Endothelial cell of umbilical vein (primary cell): ENCODE measurements at regions not wholly inside any gene's neighbourhood (a gene's known extent, or its start where the extent isn't known, plus 50 kb on each side); places are given as distances from the start of the nearest gene placed in this dataset.

Source experiments
- BruUV-seq: library from RNA; stranded (reverse); fragments of 400-500 nt; replicated peaks from 2 replicates; lab custom pipeline; 2021; lab: Mats Ljungman, UMichigan
- CTCF ChIA-PET: fragments of 300-600, 350-600 bp; sonication (Branson Sonifier 250); formaldehyde crosslinking; loops from one replicate; lab custom pipeline; 2021; ENCODE audit warnings: antibody characterized with exemption, inconsistent platforms; lab: Charles Lee
- POLR2A ChIA-PET: fragments of 300-600, 350-600 bp; sonication (Branson Sonifier 250); formaldehyde crosslinking; loops from one replicate; lab custom pipeline; 2021; ENCODE audit warnings: antibody characterized with exemption, inconsistent platforms; lab: Charles Lee
- DNase-seq: peaks from one replicate; pipeline ENCODE4 v3.0.0-alpha.2; 2011; ENCODE audit warnings: low read depth, low spot score
- FAIRE-seq: peaks from 2 replicates; lab custom pipeline; 2011; peaks lifted over from hg19 to GRCh38; lab: Jason Lieb, UNC
- H2AFZ ChIP-seq: 2 replicates; pipeline ENCODE4 v1.6.0; 2012; ENCODE audit warnings: low read depth, low read length, control low read depth, inconsistent platforms
- H3K27ac ChIP-seq: 2 replicates; pipeline ENCODE4 v1.5.1; 2011; ENCODE audit warnings: low read depth, mild to moderate bottlenecking, control low read depth, low read length, moderate library complexity; ENCODE audit not compliant: insufficient read depth
- H3K27me3 ChIP-seq, 2 experiments: 2 replicates each; pipeline versions ENCODE4 v1.6.0 to v1.6.1; 2011; ENCODE audit warnings: low read length in 2 of 2, mixed read lengths in 1 of 2; ENCODE audit not compliant: control insufficient read depth in 2 of 2, insufficient read depth in 2 of 2
- H3K36me3 ChIP-seq, 2 experiments: 2 replicates in 1 of 2; 3 replicates in 1 of 2; pipeline ENCODE4 v1.5.1; 2011; ENCODE audit warnings: low read length in 2 of 2, mild to moderate bottlenecking in 1 of 2, moderate library complexity in 1 of 2; ENCODE audit not compliant: control insufficient read depth in 2 of 2, insufficient read depth in 2 of 2; ENCODE audit errors: extremely low read depth in 1 of 2
- H3K4me1 ChIP-seq: 3 replicates; pipeline ENCODE4 v1.5.1; 2011; ENCODE audit warnings: mild to moderate bottlenecking, low read length; ENCODE audit not compliant: control insufficient read depth, insufficient read depth; ENCODE audit errors: extremely low read depth
- H3K4me2 ChIP-seq: 2 replicates; pipeline ENCODE4 v1.6.1; 2011; ENCODE audit warnings: low read length, control low read depth, mixed read lengths; ENCODE audit not compliant: insufficient read depth
- H3K4me3 ChIP-seq, 3 experiments: fragments of 200-600 bp in 1 of 3; sonication (generic), shearing (Covaris generic) in 1 of 3; replicated peaks in 1 of 3; 2 replicates each; pipeline ENCODE4 v1.5.1; 2011 to 2016; ENCODE audit warnings: control low read depth in 3 of 3, low read length in 3 of 3, mild to moderate bottlenecking in 2 of 3, inconsistent platforms in 1 of 3, low read depth in 1 of 3, moderate library complexity in 1 of 3; ENCODE audit not compliant: insufficient read depth in 1 of 3
- H3K79me2 ChIP-seq: 2 replicates; pipeline ENCODE4 v1.6.0; 2012; ENCODE audit warnings: low read length, inconsistent platforms; ENCODE audit not compliant: control insufficient read depth, insufficient read depth
- H3K9ac ChIP-seq: replicated peaks from 2 replicates; pipeline ENCODE3; 2011; ENCODE audit warnings: low read length, control low read depth; ENCODE audit not compliant: insufficient read depth; ENCODE audit errors: extremely low read depth
- H3K9me1 ChIP-seq: replicated peaks from 3 replicates; pipeline ENCODE4 v1.6.0; 2011; ENCODE audit warnings: mild to moderate bottlenecking, low read length; ENCODE audit not compliant: control insufficient read depth, insufficient read depth; ENCODE audit errors: extremely low read depth
- H3K9me3 ChIP-seq: replicated peaks from 2 replicates; pipeline ENCODE4 v1.5.1; 2012; ENCODE audit warnings: low read length, inconsistent platforms; ENCODE audit not compliant: control insufficient read depth, insufficient read depth
- H4K20me1 ChIP-seq: replicated peaks from 2 replicates; pipeline ENCODE3; 2011; ENCODE audit warnings: mild to moderate bottlenecking, low read length; ENCODE audit not compliant: control insufficient read depth, insufficient read depth; ENCODE audit errors: extremely low read depth
- EZH2 ChIP-seq: IDR thresholded peaks from 2 replicates; pipeline ENCODE4 v1.6.1; 2012; ENCODE audit warnings: borderline replicate concordance, low read depth, mild to moderate bottlenecking, moderate library complexity, low read length, inconsistent platforms; ENCODE audit not compliant: severe bottlenecking
- FOS ChIP-seq: IDR thresholded peaks from 2 replicates; pipeline ENCODE4 v1.6.1; 2011; ENCODE audit warnings: mild to moderate bottlenecking, low read length, moderate library complexity, borderline replicate concordance; ENCODE audit not compliant: insufficient read depth
- GATA2 ChIP-seq: IDR thresholded peaks from 2 replicates; pipeline ENCODE4 v1.7.0; 2011; ENCODE audit warnings: low read depth, mild to moderate bottlenecking, moderate library complexity, mixed read lengths, low read length; ENCODE audit not compliant: insufficient read length, insufficient read depth
- JUN ChIP-seq: IDR thresholded peaks from 2 replicates; pipeline ENCODE4 v1.6.1; 2011; ENCODE audit warnings: borderline replicate concordance, low read depth; ENCODE audit not compliant: insufficient read length, insufficient read depth
- POLR2A ChIP-seq: IDR thresholded peaks from 2 replicates; pipeline ENCODE4 v1.6.1; 2012; ENCODE audit warnings: low read depth, mild to moderate bottlenecking, control low read depth, low read length
- dilution Hi-C: fragments of 300-500 bp; cut with MboI; formaldehyde crosslinking; loops from one replicate; pipeline ENCODE4 v1.15.0; 2019; ENCODE audit warnings: low sequenced_read_pairs; ENCODE audit not compliant: extremely low pct_ligation_motif_present
- intact Hi-C: fragments of 100-400 bp; cut with micrococcal nuclease; formaldehyde crosslinking; loops from one replicate; pipeline ENCODE4 v1.10.0; 2022
- TF ChIP-seq, protein P1 (sequence below), 2 donors: IDR thresholded peaks; 1 replicate in 1 of 2; 2 replicates in 1 of 2; pipeline ENCODE4 v1.5.1; 2011; ENCODE audit warnings: low read length in 2 of 2, mild to moderate bottlenecking in 2 of 2, moderate library complexity in 2 of 2, control low read depth in 1 of 2, inconsistent platforms in 1 of 2, low read depth in 1 of 2; ENCODE audit not compliant: insufficient read depth in 1 of 2; ENCODE audit errors: extremely low read depth in 1 of 2
- TF ChIP-seq, protein P2 (sequence below): IDR thresholded peaks from 2 replicates; pipeline ENCODE4 v1.6.1; 2011; ENCODE audit not compliant: insufficient read depth, insufficient read length

DNA sequence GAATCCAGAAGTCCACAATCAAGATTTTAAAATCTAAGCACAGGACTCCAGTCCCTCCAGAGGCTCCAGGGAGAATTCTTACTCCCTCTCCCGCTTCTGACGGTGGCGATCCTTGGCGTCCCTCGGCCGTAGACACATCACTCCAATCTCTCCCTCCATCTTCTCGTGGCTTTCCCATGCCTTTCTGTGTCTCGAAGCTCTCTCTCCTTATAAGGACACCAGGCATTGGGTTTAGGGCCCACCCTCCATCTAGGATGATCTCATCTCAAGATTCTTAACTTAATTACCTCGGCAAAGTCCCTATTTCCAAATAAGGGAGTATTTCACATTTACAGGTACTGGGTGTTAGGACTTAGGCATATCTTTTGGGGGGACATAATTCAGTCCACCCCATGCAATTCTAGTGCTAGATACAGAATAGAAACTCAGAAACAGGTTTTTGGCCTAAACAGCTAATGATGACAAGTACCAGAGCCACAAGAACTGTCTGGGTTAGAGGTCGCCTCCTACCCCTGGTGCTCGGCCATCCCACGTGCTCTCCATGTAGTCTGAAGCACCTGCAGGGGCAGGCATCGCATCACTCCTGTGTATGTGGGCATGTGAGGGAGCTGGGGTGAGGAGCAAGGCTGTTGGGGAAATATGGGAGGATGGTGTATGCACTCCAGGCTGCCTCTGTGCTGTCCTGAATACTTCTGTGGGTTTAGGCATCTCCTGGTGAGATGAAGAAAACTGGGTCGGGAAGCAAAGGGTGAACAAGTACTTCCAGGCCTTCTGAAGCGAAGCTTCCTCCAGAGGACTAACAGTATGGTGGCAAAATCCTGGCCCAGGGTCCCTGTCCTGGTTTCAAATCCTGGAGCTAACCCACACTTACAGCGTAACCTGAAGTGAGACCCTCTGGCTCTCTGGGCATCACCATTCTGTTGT, 298.3 kb upstream of the ZMIZ1 start:
- dilution Hi-C loops: no loop called here
- Histone ChIP-seq H4K20me1 (no peaks in the 10 kb centered on the region), H3K79me2 (no peaks in the 10 kb centered on the region), H3K9ac (no peak overlapping the region), H2AFZ (no peak overlapping the region), H3K9me3 (no peaks in the 10 kb centered on the region), H3K9me1 (no peaks in the 10 kb centered on the region), H3K27me3 (no peaks in the 10 kb centered on the region), H3K36me3 (no peaks in the 10 kb centered on the region), H3K4me3 (no peak overlapping the region), H3K27ac (no peak overlapping the region), H3K4me2 (no peak overlapping the region), H3K4me1 (no peaks in the 10 kb centered on the region)
- intact Hi-C loops: no loop called here
- no TSS peak for BruUV-seq
- CTCF ChIA-PET: no interaction called here
- FAIRE-seq (no peak), DNase-seq (no peak)
- TF ChIP-seq POLR2A: no peak
- TF ChIP-seq JUN: no peak
- TF ChIP-seq EZH2: no peak
- POLR2A ChIA-PET: no interaction called here

DNA sequence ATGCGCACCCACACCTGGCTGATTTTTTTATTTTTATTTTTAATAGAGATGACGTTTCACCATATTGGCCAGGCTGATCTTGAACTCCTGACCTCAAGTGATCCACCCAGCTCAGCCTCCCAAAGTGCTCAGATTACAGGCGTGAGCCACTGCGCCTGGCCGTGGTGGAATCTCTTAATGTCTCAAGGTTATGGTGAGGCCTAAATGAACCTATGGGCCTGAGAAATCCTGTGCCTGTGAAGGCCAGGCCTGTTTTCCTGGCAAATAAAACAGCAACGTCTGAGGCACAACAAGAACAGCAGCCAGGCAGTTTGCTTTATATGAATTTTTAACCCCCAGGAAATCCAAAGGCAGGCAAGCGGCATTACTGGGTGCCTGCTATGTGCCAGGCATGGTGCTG, 297.5 kb upstream of the ZMIZ1 start:
- FAIRE-seq (no peak), DNase-seq (no peak)
- Histone ChIP-seq H3K79me2 (no peaks in the 10 kb centered on the region), H3K27ac (no peak overlapping the region), H3K27me3 (no peaks in the 10 kb centered on the region), H3K4me2 (no peak overlapping the region), H3K4me1 (no peaks in the 10 kb centered on the region), H3K9me3 (no peaks in the 10 kb centered on the region), H2AFZ (no peak overlapping the region), H3K4me3 (no peak overlapping the region), H3K9ac (no peak overlapping the region), H4K20me1 (no peaks in the 10 kb centered on the region), H3K9me1 (no peaks in the 10 kb centered on the region), H3K36me3 (no peaks in the 10 kb centered on the region)
- dilution Hi-C loops: no loop called here
- no TSS peak for BruUV-seq
- CTCF ChIA-PET: no interaction called here
- TF ChIP-seq POLR2A (no peak), EZH2 (no peak), GATA2 (no peak), JUN (no peak), FOS (no peak)
- TF ChIP-seq, protein P1, sequence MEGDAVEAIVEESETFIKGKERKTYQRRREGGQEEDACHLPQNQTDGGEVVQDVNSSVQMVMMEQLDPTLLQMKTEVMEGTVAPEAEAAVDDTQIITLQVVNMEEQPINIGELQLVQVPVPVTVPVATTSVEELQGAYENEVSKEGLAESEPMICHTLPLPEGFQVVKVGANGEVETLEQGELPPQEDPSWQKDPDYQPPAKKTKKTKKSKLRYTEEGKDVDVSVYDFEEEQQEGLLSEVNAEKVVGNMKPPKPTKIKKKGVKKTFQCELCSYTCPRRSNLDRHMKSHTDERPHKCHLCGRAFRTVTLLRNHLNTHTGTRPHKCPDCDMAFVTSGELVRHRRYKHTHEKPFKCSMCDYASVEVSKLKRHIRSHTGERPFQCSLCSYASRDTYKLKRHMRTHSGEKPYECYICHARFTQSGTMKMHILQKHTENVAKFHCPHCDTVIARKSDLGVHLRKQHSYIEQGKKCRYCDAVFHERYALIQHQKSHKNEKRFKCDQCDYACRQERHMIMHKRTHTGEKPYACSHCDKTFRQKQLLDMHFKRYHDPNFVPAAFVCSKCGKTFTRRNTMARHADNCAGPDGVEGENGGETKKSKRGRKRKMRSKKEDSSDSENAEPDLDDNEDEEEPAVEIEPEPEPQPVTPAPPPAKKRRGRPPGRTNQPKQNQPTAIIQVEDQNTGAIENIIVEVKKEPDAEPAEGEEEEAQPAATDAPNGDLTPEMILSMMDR (IDR thresholded peaks at IDR 0.05; ENCODE audit: extremely low read depth in 1 of 2, insufficient read depth in 1 of 2, low read depth in 1 of 2, low read length in 2 of 2): no peak
- TF ChIP-seq, protein P2, sequence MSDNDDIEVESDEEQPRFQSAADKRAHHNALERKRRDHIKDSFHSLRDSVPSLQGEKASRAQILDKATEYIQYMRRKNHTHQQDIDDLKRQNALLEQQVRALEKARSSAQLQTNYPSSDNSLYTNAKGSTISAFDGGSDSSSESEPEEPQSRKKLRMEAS: no peak
- POLR2A ChIA-PET: no interaction called here
- intact Hi-C loops: no loop called here
